H1 (cell line): ENCODE measurements at regions not wholly inside any gene's neighbourhood (a gene's known extent, or its start where the extent isn't known, plus 50 kb on each side); places are given as distances from the start of the nearest gene placed in this dataset.

Experiments
- BCL11A ChIP-seq, 2 experiments: IDR thresholded peaks; one replicate each; pipeline ENCODE4 v1.6.1; 2011; ENCODE audit warnings: low read depth in 2 of 2, low read length in 2 of 2, mild to moderate bottlenecking in 2 of 2
- CEBPB ChIP-seq: IDR thresholded peaks from 2 replicates; pipeline ENCODE4 v1.6.1; 2012; ENCODE audit warnings: low read depth, low read length
- RAD21 ChIP-seq, 2 experiments: IDR thresholded peaks in 1 of 2; conservative IDR thresholded peaks in 1 of 2; 2 replicates each; pipeline ENCODE4 v1.6.1; 2011; ENCODE audit warnings: low read depth in 2 of 2, low read length in 2 of 2, improper control_type of control experiment in 1 of 2, inconsistent platforms in 1 of 2, mild to moderate bottlenecking in 1 of 2, moderate library complexity in 1 of 2
- RFX5 ChIP-seq: IDR thresholded peaks from 2 replicates; pipeline ENCODE4 v1.6.1; 2011; ENCODE audit warnings: low read depth, low read length, improper control_type of control experiment, borderline replicate concordance
- SAP30 ChIP-seq: fragments of 300-600 bp; sonication (generic); IDR thresholded peaks from 2 replicates; pipeline ENCODE4 v1.7.1; 2012; ENCODE audit warnings: low read length, moderate library complexity, mild to moderate bottlenecking, inconsistent platforms; ENCODE audit not compliant: insufficient read depth, insufficient replicate concordance
- TCF12 ChIP-seq: IDR thresholded peaks from 2 replicates; pipeline ENCODE4 v1.6.1; 2011; ENCODE audit warnings: low read depth, mild to moderate bottlenecking, low read length

DNA sequence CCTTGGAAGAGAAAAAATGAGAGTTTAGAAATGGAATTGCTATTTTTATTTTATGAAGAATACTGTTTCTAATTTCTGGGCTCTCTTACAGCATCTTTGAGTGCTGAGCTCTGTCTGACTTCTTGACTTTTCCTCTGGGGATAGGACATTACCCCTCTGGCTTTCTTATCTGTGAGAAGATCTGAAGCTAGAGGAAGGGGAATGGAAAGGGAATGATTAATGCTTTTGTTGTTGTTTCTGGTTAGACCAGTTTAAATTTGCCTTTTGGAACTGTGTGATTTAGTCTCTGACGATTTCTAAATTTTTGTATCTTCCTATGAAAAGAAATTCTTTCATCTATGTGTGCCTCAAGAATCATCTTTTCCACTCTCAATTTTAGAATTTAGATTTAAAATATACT is 811.4 kb downstream of the REEP3 start (continued):
- no peak for TF ChIP-seq RAD21 (IDR thresholded peaks at IDR 0.05 in 1 of 2, conservative IDR thresholded peaks at IDR 0.05 in 1 of 2; ENCODE audit: low read depth in 2 of 2, low read length in 2 of 2)
- no peak for TF ChIP-seq TCF12
- no peak for TF ChIP-seq SAP30
- no peak for TF ChIP-seq BCL11A (IDR thresholded peaks at IDR 0.05; ENCODE audit: low read depth in 2 of 2, low read length in 2 of 2)
- TF ChIP-seq CEBPB: no peak
- no peak for TF ChIP-seq RFX5
